ENCODE measurements at regions not wholly inside any gene's neighbourhood (a gene's known extent, or its start where the extent isn't known, plus 50 kb on each side); places are given as distances from the start of the nearest gene placed in this dataset.
"Not testable (repeated sequence)": the region's sequence is repeated elsewhere in the genome, so short reads cannot be mapped to it uniquely, and the experiment has no call there.

DNA sequence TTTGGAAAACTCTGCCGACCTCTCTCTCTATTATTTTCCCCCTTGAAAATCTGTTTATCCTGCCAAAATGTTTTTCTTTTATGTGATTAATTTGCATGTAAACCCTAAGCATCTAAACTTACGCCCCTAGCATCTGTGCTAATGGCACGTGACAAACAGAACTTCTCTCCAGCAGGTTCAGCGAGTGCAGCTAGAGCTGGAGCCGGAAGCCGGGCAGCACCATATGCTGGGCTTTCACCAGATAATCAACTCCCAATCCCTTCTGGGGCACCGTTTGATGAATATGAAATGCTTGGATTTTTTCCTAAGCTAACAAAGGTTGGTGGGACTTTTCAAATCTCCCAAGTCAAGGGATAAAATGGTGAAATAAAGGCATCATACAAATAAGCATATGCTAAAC is 667.5 kb upstream of the TMEM132C start:
- TF ChIP-seq, protein P1, sequence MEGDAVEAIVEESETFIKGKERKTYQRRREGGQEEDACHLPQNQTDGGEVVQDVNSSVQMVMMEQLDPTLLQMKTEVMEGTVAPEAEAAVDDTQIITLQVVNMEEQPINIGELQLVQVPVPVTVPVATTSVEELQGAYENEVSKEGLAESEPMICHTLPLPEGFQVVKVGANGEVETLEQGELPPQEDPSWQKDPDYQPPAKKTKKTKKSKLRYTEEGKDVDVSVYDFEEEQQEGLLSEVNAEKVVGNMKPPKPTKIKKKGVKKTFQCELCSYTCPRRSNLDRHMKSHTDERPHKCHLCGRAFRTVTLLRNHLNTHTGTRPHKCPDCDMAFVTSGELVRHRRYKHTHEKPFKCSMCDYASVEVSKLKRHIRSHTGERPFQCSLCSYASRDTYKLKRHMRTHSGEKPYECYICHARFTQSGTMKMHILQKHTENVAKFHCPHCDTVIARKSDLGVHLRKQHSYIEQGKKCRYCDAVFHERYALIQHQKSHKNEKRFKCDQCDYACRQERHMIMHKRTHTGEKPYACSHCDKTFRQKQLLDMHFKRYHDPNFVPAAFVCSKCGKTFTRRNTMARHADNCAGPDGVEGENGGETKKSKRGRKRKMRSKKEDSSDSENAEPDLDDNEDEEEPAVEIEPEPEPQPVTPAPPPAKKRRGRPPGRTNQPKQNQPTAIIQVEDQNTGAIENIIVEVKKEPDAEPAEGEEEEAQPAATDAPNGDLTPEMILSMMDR (IDR thresholded peaks at IDR 0.05; ENCODE audit: low read depth, low read length), result no peak

DNA sequence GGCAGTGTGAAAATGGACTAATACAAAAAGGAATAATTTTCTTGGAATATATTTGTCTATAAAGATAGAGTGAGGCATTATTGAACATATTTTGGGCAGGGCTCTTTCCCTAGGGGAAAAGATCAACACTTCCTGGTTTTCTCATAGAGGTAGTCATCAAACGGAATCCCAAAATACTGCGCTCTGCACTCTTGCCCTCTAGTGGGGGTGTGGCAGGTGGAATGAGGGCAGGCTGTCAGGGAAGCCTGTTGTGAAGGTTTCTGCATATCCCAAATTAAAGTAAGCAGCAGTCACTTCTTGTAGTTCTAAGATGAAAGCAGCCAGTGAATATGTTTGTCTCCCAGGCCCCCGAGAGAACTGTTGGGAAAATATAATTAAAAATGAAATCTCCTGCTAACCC is 666.8 kb upstream of the TMEM132C start:
- Histone ChIP-seq H3K4me3 (ENCODE audit: low read depth, low read length) (no peak overlapping the region), H3K36me3 (no peaks in the 10 kb centered on the region), H3K9me3 (ENCODE audit: severe bottlenecking) (no peaks in the 10 kb centered on the region), H3K27ac (peak overlapping the region; percentile 59; the same call in 1 of the 2 replicates), H3K27me3 (ENCODE audit: insufficient read depth, low read depth, severe bottlenecking) (no peaks in the 10 kb centered on the region)
- TF ChIP-seq, protein P1 (IDR thresholded peaks at IDR 0.05; ENCODE audit: low read depth, low read length), result no peak
- no peak for DNase-seq

More for the DNA sequence above, 667.5 kb upstream of the TMEM132C start:
- Histone ChIP-seq H3K36me3 (no peaks in the 10 kb centered on the region), H3K27ac (peak overlapping the region; percentile 59), H3K4me3 (ENCODE audit: low read depth, low read length) (no peak overlapping the region), H3K9me3 (ENCODE audit: severe bottlenecking) (no peaks in the 10 kb centered on the region), H3K27me3 (ENCODE audit: insufficient read depth, low read depth, severe bottlenecking) (no peaks in the 10 kb centered on the region)
- peak; percentile 75 for DNase-seq

DNA sequence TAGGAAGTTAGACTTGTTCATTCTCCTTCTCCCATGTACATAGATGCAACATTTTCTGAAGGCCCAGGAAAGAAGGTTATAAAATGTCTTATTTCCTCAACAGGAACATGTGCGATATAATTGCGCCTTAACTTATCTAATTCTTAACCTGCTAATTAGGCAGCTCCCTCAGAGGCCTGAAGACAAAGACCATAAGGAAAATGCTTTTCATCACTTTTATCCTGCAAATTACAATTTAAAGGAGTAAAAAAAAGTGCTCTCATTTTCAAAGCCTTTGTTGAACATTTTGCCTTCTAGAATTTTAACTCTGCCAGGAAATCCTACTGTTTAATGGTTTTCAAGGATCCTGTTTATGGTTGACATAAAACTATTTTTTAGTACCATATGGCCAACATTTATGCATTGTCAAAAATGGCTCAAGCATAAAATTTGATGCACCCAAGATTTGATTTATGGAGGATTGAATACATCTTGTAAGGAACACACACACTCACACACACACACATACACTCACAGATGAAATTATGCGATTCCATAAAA is 660.4 kb upstream of the TMEM132C start:
- no peak for DNase-seq
- no peak overlapping the region for H3K27ac ChIP-seq
- H3K27me3 ChIP-seq (ENCODE audit: insufficient read depth, low read depth, severe bottlenecking), result no peaks in the 10 kb centered on the region
- no peaks in the 10 kb centered on the region for H3K9me3 ChIP-seq (ENCODE audit: severe bottlenecking)
- TF ChIP-seq, protein P1 (IDR thresholded peaks at IDR 0.05; ENCODE audit: low read depth, low read length), result no peak
- H3K36me3 ChIP-seq, result no peaks in the 10 kb centered on the region
- H3K4me3 ChIP-seq (ENCODE audit: low read depth, low read length), result no peak overlapping the region

- no peaks in the 10 kb centered on the region for H3K27me3 ChIP-seq (ENCODE audit: insufficient read depth, low read depth, severe bottlenecking)
- H3K9me3 ChIP-seq (ENCODE audit: severe bottlenecking), result no peaks in the 10 kb centered on the region
- no peak overlapping the region for H3K4me3 ChIP-seq (ENCODE audit: low read depth, low read length)
- no peaks in the 10 kb centered on the region for H3K36me3 ChIP-seq
- peak; percentile 30 for DNase-seq
- H3K27ac ChIP-seq, result no peak overlapping the region
- TF ChIP-seq, protein P1 (IDR thresholded peaks at IDR 0.05; ENCODE audit: low read depth, low read length), result no peak
Measured at GRCh38 chr12:127607146-127607725, 659.7 kb upstream of the TMEM132C start.

- not testable (repeated sequence) for DNase-seq; H3K27me3 ChIP-seq (ENCODE audit: insufficient read depth, low read depth, severe bottlenecking); H3K36me3 ChIP-seq; H3K9me3 ChIP-seq (ENCODE audit: severe bottlenecking); H3K27ac ChIP-seq; H3K4me3 ChIP-seq (ENCODE audit: low read depth, low read length)
Measured at GRCh38 chr12:127608359-127608758, 658.6 kb upstream of the TMEM132C start.

DNA sequence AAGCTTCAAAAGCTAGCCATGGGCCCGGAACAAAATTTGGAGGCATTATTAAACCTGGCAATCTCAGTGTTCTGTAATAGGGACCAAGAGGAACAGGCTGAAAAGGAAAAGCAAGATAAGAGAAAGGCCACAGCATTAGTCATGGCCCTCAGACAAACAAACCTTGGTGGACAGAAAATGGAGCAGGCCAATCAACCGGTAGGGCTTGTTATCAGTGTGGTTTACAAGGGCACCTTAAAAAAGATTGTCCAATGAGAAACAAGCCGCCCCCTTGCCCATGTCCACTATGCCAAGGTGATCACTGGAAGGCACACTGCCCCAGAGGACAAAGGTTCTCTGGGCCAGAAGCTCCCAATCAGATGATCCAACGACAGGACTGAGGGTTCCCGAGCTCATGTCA is 653.9 kb upstream of the TMEM132C start:
- Histone ChIP-seq H3K9me3 (ENCODE audit: severe bottlenecking) (no peaks in the 10 kb centered on the region), H3K27ac (no peak overlapping the region), H3K27me3 (ENCODE audit: insufficient read depth, low read depth, severe bottlenecking) (no peaks in the 10 kb centered on the region), H3K36me3 (no peaks in the 10 kb centered on the region), H3K4me3 (ENCODE audit: low read depth, low read length) (no peak overlapping the region)
- TF ChIP-seq, protein P1 (IDR thresholded peaks at IDR 0.05; ENCODE audit: low read depth, low read length), result no peak
- no peak for DNase-seq
